ENCODE measurements at regions not wholly inside any gene's neighbourhood (a gene's known extent, or its start where the extent isn't known, plus 50 kb on each side); places are given as distances from the start of the nearest gene placed in this dataset.
"Not testable (repeated sequence)": the region's sequence is repeated elsewhere in the genome, so short reads cannot be mapped to it uniquely, and the experiment has no call there.

GRCh38 chr2:224109751-224110150 lies 70.7 kb upstream of the SERPINE2 start:
- no peak for DNase-seq

GRCh38 chr2:224106794-224107193 lies 67.7 kb upstream of the SERPINE2 start:
- no peak for DNase-seq

- DNase-seq: no peak
Measured at GRCh38 chr2:224104668-224105386, 65.7 kb upstream of the SERPINE2 start.

GRCh38 chr2:224103651-224104050 lies 64.6 kb upstream of the SERPINE2 start:
- no peak for DNase-seq

- no peak for DNase-seq
Measured at GRCh38 chr2:224102991-224103390, 63.9 kb upstream of the SERPINE2 start.

GRCh38 chr2:224101820-224102630 lies 62.9 kb upstream of the SERPINE2 start:
- no peak for DNase-seq

GRCh38 chr2:224099861-224100643 lies 61.0 kb upstream of the SERPINE2 start:
- DNase-seq: no peak

GRCh38 chr2:224098481-224099230 lies 59.6 kb upstream of the SERPINE2 start:
- peak; percentile 59 for DNase-seq

GRCh38 chr2:224094413-224094812 lies 55.3 kb upstream of the SERPINE2 start:
- no peak for DNase-seq

GRCh38 chr2:224091671-224092070 lies 52.6 kb upstream of the SERPINE2 start:
- DNase-seq: not testable (repeated sequence)

GRCh38 chr2:224089606-224090005 lies 50.5 kb upstream of the SERPINE2 start:
- DNase-seq: not testable (repeated sequence)
